Thyroid gland (tissue), 4 donors: ENCODE measurements at regions not wholly inside any gene's neighbourhood (a gene's known extent, or its start where the extent isn't known, plus 50 kb on each side); places are given as distances from the start of the nearest gene placed in this dataset.

Experiments used
- CTCF ChIP-seq, 6 experiments: fragments of 200-600 bp in 3 of 6; fragments of 450-650 bp in 3 of 6; sonication (generic) in 3 of 6; IDR thresholded peaks; one replicate each; pipeline ENCODE4 v1.5.1; 2016 to 2019; ENCODE audit warnings: antibody characterized with exemption in 6 of 6, mild to moderate bottlenecking in 2 of 6, inconsistent platforms in 1 of 6, moderate library complexity in 1 of 6
- POLR2A ChIP-seq, 2 donors: fragments of 450-650 bp; IDR thresholded peaks; one replicate each; pipeline ENCODE4 v1.6.1; 2017; ENCODE audit warnings: antibody characterized with exemption in 2 of 2, mild to moderate bottlenecking in 2 of 2, moderate library complexity in 1 of 2

- no peak for TF ChIP-seq CTCF (IDR thresholded peaks at IDR 0.05)
- no peak for TF ChIP-seq POLR2A (IDR thresholded peaks at IDR 0.05)
Observed at GRCh38 chr10:132117146-132117545, 51.4 kb downstream of the JAKMIP3 start.
